Prostate gland (tissue), 2 donors: ENCODE measurements at regions not wholly inside any gene's neighbourhood (a gene's known extent, or its start where the extent isn't known, plus 50 kb on each side); places are given as distances from the start of the nearest gene placed in this dataset.

Experiments used
- DNase-seq: peaks from one replicate; pipeline ENCODE4 v3.0.0-alpha.2; 2019; ENCODE audit warnings: low spot score
- H3K27ac ChIP-seq, 2 donors: fragments of 200-600 bp; sonication (generic); 2 replicates each; pipeline ENCODE4 v1.5.1; 2017 to 2019
- H3K27me3 ChIP-seq: fragments of 200-600 bp; sonication (generic); replicated peaks from 2 replicates; pipeline ENCODE4 v1.5.1; 2019; ENCODE audit not compliant: insufficient read depth
- H3K36me3 ChIP-seq, 2 donors: fragments of 200-600 bp; sonication (generic); 1 replicate in 1 of 2; 2 replicates in 1 of 2; pipeline versions ENCODE4 v1.5.1 to v1.8.1; 2017 to 2019
- H3K4me1 ChIP-seq: fragments of 200-600 bp; sonication (generic); replicated peaks from 2 replicates; pipeline ENCODE4 v1.5.1; 2019
- H3K4me3 ChIP-seq, 2 donors: fragments of 200-600 bp; sonication (generic); 2 replicates each; pipeline ENCODE4 v1.5.1; 2017 to 2019
- H3K9me3 ChIP-seq: fragments of 200-600 bp; sonication (generic); 2 replicates; pipeline ENCODE4 v1.5.1; 2017
- CTCF ChIP-seq, 4 experiments: fragments of 200-600 bp in 2 of 4; fragments of 450-650 bp in 2 of 4; sonication (generic) in 2 of 4; IDR thresholded peaks; 1 replicate in 3 of 4; 2 replicates in 1 of 4; pipeline ENCODE4 v1.5.1; 2016 to 2019; ENCODE audit warnings: antibody characterized with exemption in 4 of 4, mild to moderate bottlenecking in 2 of 4, moderate library complexity in 2 of 4
- POLR2A ChIP-seq: fragments of 450-650 bp; IDR thresholded peaks from one replicate; pipeline ENCODE4 v1.6.1; 2016; ENCODE audit warnings: antibody characterized with exemption, mild to moderate bottlenecking
- POLR2AphosphoS5 ChIP-seq: sonication (generic); formaldehyde crosslinking; IDR thresholded peaks from one replicate; pipeline ENCODE4 v1.6.1; 2017; ENCODE audit warnings: antibody characterized with exemption
- WGBS: methylation state at CpG from one replicate; pipeline ENCODE4 v1.1.5; 2018; 5-methylcytosine and 5-hydroxymethylcytosine counted together
- intact Hi-C: fragments of 100-400 bp; cut with DNase I; formaldehyde crosslinking; loops from one replicate; pipeline ENCODE4 v1.14.2; 2022

GRCh38 chr4:72987741-72988729, 81.5 kb downstream of the COX18 start:
- intact Hi-C loops = no loop called here
- Histone ChIP-seq H3K4me3 (no peak overlapping the region), H3K9me3 (no peaks in the 10 kb centered on the region), H3K27ac (no peak overlapping the region), H3K4me1 (no peaks in the 10 kb centered on the region), H3K27me3 (no peaks in the 10 kb centered on the region), H3K36me3 (no peaks in the 10 kb centered on the region)
- 79% methylated on average over 4 of the region's 4 CpGs for WGBS
- TF ChIP-seq CTCF (IDR thresholded peaks at IDR 0.05) (no peak), POLR2AphosphoS5 (no peak), POLR2A (no peak)
- no peak for DNase-seq

GRCh38 chr4:72984351-72984750, 85.2 kb downstream of the COX18 start:
- TF ChIP-seq POLR2A (no peak), POLR2AphosphoS5 (no peak), CTCF (IDR thresholded peaks at IDR 0.05) (no peak)
- WGBS = 70% methylated on average over 4 of the region's 4 CpGs

GRCh38 chr4:72983709-72984108, 85.8 kb downstream of the COX18 start:
- Histone ChIP-seq H3K9me3 (no peaks in the 10 kb centered on the region), H3K27ac (no peak overlapping the region), H3K4me1 (no peaks in the 10 kb centered on the region), H3K4me3 (no peak overlapping the region), H3K36me3 (no peaks in the 10 kb centered on the region), H3K27me3 (no peaks in the 10 kb centered on the region)
- TF ChIP-seq CTCF (IDR thresholded peaks at IDR 0.05) (no peak), POLR2AphosphoS5 (no peak), POLR2A (no peak)
- 10% methylated on average over 2 of the region's 2 CpGs for WGBS
- intact Hi-C loops = no loop called here
- DNase-seq = no peak

More at GRCh38 chr4:72984351-72984750, 85.2 kb downstream of the COX18 start:
- H3K9me3 ChIP-seq = no peaks in the 10 kb centered on the region
- intact Hi-C loops = no loop called here
- no peaks in the 10 kb centered on the region for H3K27me3 ChIP-seq
- DNase-seq = no peak
- H3K36me3 ChIP-seq = no peaks in the 10 kb centered on the region
- no peak overlapping the region for H3K27ac ChIP-seq
- H3K4me3 ChIP-seq = no peak overlapping the region
- H3K4me1 ChIP-seq = no peaks in the 10 kb centered on the region

- Histone ChIP-seq H3K27me3 (no peaks in the 10 kb centered on the region), H3K4me1 (no peaks in the 10 kb centered on the region), H3K9me3 (no peaks in the 10 kb centered on the region), H3K27ac (no peak overlapping the region), H3K36me3 (no peaks in the 10 kb centered on the region), H3K4me3 (no peak overlapping the region)
- TF ChIP-seq POLR2AphosphoS5 = no peak
- no peak for TF ChIP-seq CTCF (IDR thresholded peaks at IDR 0.05)
- 60% methylated on average over 5 of the region's 5 CpGs for WGBS
- no peak for DNase-seq
- intact Hi-C loops = no loop called here
These were observed 91.5 kb downstream of the COX18 start for GRCh38 chr4:72977936-72978485.

- Histone ChIP-seq H3K9me3 (no peaks in the 10 kb centered on the region), H3K4me3 (no peak overlapping the region), H3K4me1 (no peaks in the 10 kb centered on the region), H3K36me3 (no peaks in the 10 kb centered on the region), H3K27ac (no peak overlapping the region), H3K27me3 (no peaks in the 10 kb centered on the region)
- no peak for TF ChIP-seq POLR2A
- no peak for TF ChIP-seq CTCF (IDR thresholded peaks at IDR 0.05)
- no peak for TF ChIP-seq POLR2AphosphoS5
- intact Hi-C loops = no loop called here
- DNase-seq = no peak
These were observed 94.1 kb downstream of the COX18 start for GRCh38 chr4:72975488-72975784.
